ENCODE measurements at regions not wholly inside any gene's neighbourhood (a gene's known extent, or its start where the extent isn't known, plus 50 kb on each side); places are given as distances from the start of the nearest gene placed in this dataset.

DNA sequence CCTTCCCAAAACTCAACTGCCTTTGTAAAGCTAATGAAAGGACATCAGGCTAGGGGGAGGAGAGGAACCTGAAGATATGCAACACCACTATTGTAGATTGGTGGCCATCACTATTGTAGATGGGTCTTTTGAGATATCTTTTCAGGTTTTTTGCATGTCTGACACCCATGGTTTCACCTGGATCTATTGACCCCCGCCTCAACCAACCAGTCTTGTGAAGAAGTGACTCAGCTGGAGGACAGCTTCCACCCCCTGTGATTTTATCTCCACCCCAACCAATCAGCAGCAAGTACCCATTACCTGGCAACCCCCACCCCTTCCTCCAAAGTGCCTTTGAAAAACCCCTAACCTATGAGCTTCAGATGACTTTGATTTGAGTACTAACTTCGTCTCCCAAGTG, 382.6 kb upstream of the GOT2 start:
- TF ChIP-seq, protein P1, sequence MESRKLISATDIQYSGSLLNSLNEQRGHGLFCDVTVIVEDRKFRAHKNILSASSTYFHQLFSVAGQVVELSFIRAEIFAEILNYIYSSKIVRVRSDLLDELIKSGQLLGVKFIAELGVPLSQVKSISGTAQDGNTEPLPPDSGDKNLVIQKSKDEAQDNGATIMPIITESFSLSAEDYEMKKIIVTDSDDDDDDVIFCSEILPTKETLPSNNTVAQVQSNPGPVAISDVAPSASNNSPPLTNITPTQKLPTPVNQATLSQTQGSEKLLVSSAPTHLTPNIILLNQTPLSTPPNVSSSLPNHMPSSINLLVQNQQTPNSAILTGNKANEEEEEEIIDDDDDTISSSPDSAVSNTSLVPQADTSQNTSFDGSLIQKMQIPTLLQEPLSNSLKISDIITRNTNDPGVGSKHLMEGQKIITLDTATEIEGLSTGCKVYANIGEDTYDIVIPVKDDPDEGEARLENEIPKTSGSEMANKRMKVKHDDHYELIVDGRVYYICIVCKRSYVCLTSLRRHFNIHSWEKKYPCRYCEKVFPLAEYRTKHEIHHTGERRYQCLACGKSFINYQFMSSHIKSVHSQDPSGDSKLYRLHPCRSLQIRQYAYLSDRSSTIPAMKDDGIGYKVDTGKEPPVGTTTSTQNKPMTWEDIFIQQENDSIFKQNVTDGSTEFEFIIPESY (IDR thresholded peaks at IDR 0.05): no peak
- TF ChIP-seq, protein P2, sequence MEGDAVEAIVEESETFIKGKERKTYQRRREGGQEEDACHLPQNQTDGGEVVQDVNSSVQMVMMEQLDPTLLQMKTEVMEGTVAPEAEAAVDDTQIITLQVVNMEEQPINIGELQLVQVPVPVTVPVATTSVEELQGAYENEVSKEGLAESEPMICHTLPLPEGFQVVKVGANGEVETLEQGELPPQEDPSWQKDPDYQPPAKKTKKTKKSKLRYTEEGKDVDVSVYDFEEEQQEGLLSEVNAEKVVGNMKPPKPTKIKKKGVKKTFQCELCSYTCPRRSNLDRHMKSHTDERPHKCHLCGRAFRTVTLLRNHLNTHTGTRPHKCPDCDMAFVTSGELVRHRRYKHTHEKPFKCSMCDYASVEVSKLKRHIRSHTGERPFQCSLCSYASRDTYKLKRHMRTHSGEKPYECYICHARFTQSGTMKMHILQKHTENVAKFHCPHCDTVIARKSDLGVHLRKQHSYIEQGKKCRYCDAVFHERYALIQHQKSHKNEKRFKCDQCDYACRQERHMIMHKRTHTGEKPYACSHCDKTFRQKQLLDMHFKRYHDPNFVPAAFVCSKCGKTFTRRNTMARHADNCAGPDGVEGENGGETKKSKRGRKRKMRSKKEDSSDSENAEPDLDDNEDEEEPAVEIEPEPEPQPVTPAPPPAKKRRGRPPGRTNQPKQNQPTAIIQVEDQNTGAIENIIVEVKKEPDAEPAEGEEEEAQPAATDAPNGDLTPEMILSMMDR (IDR thresholded peaks at IDR 0.05; ENCODE audit: low read depth, low read length, missing input control): no peak
- TF ChIP-seq TAF1 (conservative IDR thresholded peaks at IDR 0.05) (no peak), JUND (IDR thresholded peaks at IDR 0.05) (no peak), RXRA (IDR thresholded peaks at IDR 0.05) (no peak), EGR1 (IDR thresholded peaks at IDR 0.05; ENCODE audit: low read depth in 2 of 2) (no peak), HNF4G (IDR thresholded peaks at IDR 0.05) (no peak)
- TF ChIP-seq, protein P3, sequence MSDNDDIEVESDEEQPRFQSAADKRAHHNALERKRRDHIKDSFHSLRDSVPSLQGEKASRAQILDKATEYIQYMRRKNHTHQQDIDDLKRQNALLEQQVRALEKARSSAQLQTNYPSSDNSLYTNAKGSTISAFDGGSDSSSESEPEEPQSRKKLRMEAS (IDR thresholded peaks at IDR 0.05): no peak
- TF ChIP-seq, protein P4, sequence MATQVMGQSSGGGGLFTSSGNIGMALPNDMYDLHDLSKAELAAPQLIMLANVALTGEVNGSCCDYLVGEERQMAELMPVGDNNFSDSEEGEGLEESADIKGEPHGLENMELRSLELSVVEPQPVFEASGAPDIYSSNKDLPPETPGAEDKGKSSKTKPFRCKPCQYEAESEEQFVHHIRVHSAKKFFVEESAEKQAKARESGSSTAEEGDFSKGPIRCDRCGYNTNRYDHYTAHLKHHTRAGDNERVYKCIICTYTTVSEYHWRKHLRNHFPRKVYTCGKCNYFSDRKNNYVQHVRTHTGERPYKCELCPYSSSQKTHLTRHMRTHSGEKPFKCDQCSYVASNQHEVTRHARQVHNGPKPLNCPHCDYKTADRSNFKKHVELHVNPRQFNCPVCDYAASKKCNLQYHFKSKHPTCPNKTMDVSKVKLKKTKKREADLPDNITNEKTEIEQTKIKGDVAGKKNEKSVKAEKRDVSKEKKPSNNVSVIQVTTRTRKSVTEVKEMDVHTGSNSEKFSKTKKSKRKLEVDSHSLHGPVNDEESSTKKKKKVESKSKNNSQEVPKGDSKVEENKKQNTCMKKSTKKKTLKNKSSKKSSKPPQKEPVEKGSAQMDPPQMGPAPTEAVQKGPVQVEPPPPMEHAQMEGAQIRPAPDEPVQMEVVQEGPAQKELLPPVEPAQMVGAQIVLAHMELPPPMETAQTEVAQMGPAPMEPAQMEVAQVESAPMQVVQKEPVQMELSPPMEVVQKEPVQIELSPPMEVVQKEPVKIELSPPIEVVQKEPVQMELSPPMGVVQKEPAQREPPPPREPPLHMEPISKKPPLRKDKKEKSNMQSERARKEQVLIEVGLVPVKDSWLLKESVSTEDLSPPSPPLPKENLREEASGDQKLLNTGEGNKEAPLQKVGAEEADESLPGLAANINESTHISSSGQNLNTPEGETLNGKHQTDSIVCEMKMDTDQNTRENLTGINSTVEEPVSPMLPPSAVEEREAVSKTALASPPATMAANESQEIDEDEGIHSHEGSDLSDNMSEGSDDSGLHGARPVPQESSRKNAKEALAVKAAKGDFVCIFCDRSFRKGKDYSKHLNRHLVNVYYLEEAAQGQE (IDR thresholded peaks at IDR 0.05): no peak
- TF ChIP-seq, protein P5, sequence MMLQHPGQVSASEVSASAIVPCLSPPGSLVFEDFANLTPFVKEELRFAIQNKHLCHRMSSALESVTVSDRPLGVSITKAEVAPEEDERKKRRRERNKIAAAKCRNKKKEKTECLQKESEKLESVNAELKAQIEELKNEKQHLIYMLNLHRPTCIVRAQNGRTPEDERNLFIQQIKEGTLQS (IDR thresholded peaks at IDR 0.05): no peak

All from liver (tissue), 3 donors.